ENCODE measurements at regions not wholly inside any gene's neighbourhood (a gene's known extent, or its start where the extent isn't known, plus 50 kb on each side); places are given as distances from the start of the nearest gene placed in this dataset.
"Not testable (repeated sequence)": the region's sequence is repeated elsewhere in the genome, so short reads cannot be mapped to it uniquely, and the experiment has no call there.

- Mint-ChIP-seq H3K4me3 (no peak overlapping the region), H3K27me3 (ENCODE audit: low read depth) (peaks cover 7% of the 10 kb centered on the region), H3K27ac (peak overlapping the region; percentile 54 to 83 (median 76)), H3K4me1 (peaks cover 9% of the 10 kb centered on the region), H3K9me3 (no peaks in the 10 kb centered on the region), H3K36me3 (ENCODE audit: low read depth) (no peaks in the 10 kb centered on the region)
- no peak for TF ChIP-seq CTCF (IDR thresholded peaks at IDR 0.05; ENCODE audit: unreplicated experiment in 3 of 3)
Measured at GRCh38 chr18:59799383-59800015, 100.3 kb upstream of the PMAIP1 start.

GRCh38 chr18:59795882-59796281, 98.7 kb upstream of the CCBE1 start:
- Mint-ChIP-seq H3K36me3 (ENCODE audit: low read depth) (no peaks in the 10 kb centered on the region), H3K27ac (no peak overlapping the region), H3K9me3 (no peaks in the 10 kb centered on the region), H3K4me1 (peaks cover 9% of the 10 kb centered on the region), H3K27me3 (ENCODE audit: low read depth) (peaks cover 10% of the 10 kb centered on the region), H3K4me3 (no peak overlapping the region)
- no peak for TF ChIP-seq CTCF (IDR thresholded peaks at IDR 0.05; ENCODE audit: unreplicated experiment in 3 of 3)

GRCh38 chr18:59792353-59792752, 95.1 kb upstream of the CCBE1 start:
- peaks cover 10% of the 10 kb centered on the region for H3K27me3 Mint-ChIP-seq (ENCODE audit: low read depth)
- H3K9me3 Mint-ChIP-seq, result no peaks in the 10 kb centered on the region
- no peaks in the 10 kb centered on the region for H3K36me3 Mint-ChIP-seq (ENCODE audit: low read depth)

GRCh38 chr18:59790346-59790936, 93.2 kb upstream of the CCBE1 start:
- H3K27me3 Mint-ChIP-seq (ENCODE audit: low read depth); H3K4me3 Mint-ChIP-seq; H3K36me3 Mint-ChIP-seq (ENCODE audit: low read depth); H3K27ac Mint-ChIP-seq; H3K4me1 Mint-ChIP-seq; H3K9me3 Mint-ChIP-seq: not testable (repeated sequence)

More at GRCh38 chr18:59792353-59792752, 95.1 kb upstream of the CCBE1 start:
- Mint-ChIP-seq H3K4me1 (peaks cover 5% of the 10 kb centered on the region), H3K4me3 (no peak overlapping the region), H3K27ac (no peak overlapping the region)
- no peak for TF ChIP-seq CTCF (IDR thresholded peaks at IDR 0.05; ENCODE audit: unreplicated experiment in 3 of 3)

- no peak for TF ChIP-seq CTCF (IDR thresholded peaks at IDR 0.05; ENCODE audit: unreplicated experiment in 3 of 3)
- H3K4me1 Mint-ChIP-seq, result peaks cover 5% of the 10 kb centered on the region
- H3K27ac Mint-ChIP-seq, result no peak overlapping the region
- no peak overlapping the region for H3K4me3 Mint-ChIP-seq
- no peaks in the 10 kb centered on the region for H3K36me3 Mint-ChIP-seq (ENCODE audit: low read depth)
- H3K9me3 Mint-ChIP-seq, result no peaks in the 10 kb centered on the region
- H3K27me3 Mint-ChIP-seq (ENCODE audit: low read depth), result peaks cover 7% of the 10 kb centered on the region
Measured at GRCh38 chr18:59788791-59789106, 91.5 kb upstream of the CCBE1 start.

- H3K36me3 Mint-ChIP-seq (ENCODE audit: low read depth), result no peaks in the 10 kb centered on the region
- H3K4me3 Mint-ChIP-seq, result no peak overlapping the region
- peak overlapping the region in 1 of 3 experiments; percentile 11 for H3K27ac Mint-ChIP-seq
- peaks cover 7% of the 10 kb centered on the region for H3K27me3 Mint-ChIP-seq (ENCODE audit: low read depth)
- H3K9me3 Mint-ChIP-seq, result no peaks in the 10 kb centered on the region
- TF ChIP-seq CTCF (IDR thresholded peaks at IDR 0.05; ENCODE audit: unreplicated experiment in 3 of 3), result no peak
- peaks cover 7% of the 10 kb centered on the region for H3K4me1 Mint-ChIP-seq
Measured at GRCh38 chr18:59787998-59788790, 91.0 kb upstream of the CCBE1 start.

Measured in nephron (organoid).